GM18505 (cell line): ENCODE measurements at regions not wholly inside any gene's neighbourhood (a gene's known extent, or its start where the extent isn't known, plus 50 kb on each side); places are given as distances from the start of the nearest gene placed in this dataset.

Experiments used
- ATAC-seq: cut with Tn5 transposase; IDR thresholded peaks from one replicate; pipeline ENCODE4 v1.9.1; 2021; ENCODE audit not compliant: unreplicated experiment
- POLR2A ChIP-seq: IDR thresholded peaks from 4 replicates; pipeline ENCODE4 v1.6.1; 2011; ENCODE audit warnings: borderline replicate concordance; ENCODE audit not compliant: insufficient read depth, insufficient read length; ENCODE audit errors: extremely low read depth

- ATAC-seq, result no peak
- no peak for TF ChIP-seq POLR2A
Observed at GRCh38 chr7:118053353-118053752, 130.6 kb upstream of the LSM8 start.

- no peak for ATAC-seq
- TF ChIP-seq POLR2A, result no peak
Observed at GRCh38 chr7:118054529-118054928, 129.4 kb upstream of the LSM8 start.

GRCh38 chr7:118055647-118056046, 128.3 kb upstream of the LSM8 start:
- ATAC-seq, result no peak
- TF ChIP-seq POLR2A, result no peak

GRCh38 chr7:118057404-118057803, 126.6 kb upstream of the LSM8 start:
- no peak for ATAC-seq

GRCh38 chr7:118059209-118059608, 124.8 kb upstream of the LSM8 start:
- ATAC-seq, result no peak
- no peak for TF ChIP-seq POLR2A

More at GRCh38 chr7:118057404-118057803, 126.6 kb upstream of the LSM8 start:
- no peak for TF ChIP-seq POLR2A

GRCh38 chr7:118060692-118061091, 123.3 kb upstream of the LSM8 start:
- TF ChIP-seq POLR2A, result no peak
- ATAC-seq, result no peak

- no peak for ATAC-seq
- TF ChIP-seq POLR2A, result no peak
Observed at GRCh38 chr7:118061386-118061785, 122.6 kb upstream of the LSM8 start.

- ATAC-seq, result no peak
- TF ChIP-seq POLR2A, result no peak
Observed at GRCh38 chr7:118072893-118073674, 110.9 kb upstream of the LSM8 start.

- TF ChIP-seq POLR2A, result no peak
- ATAC-seq, result no peak
Observed at GRCh38 chr7:118075936-118076335, 108.0 kb upstream of the LSM8 start.

- ATAC-seq, result no peak
- no peak for TF ChIP-seq POLR2A
Observed at GRCh38 chr7:118076564-118076963, 107.4 kb upstream of the LSM8 start.

GRCh38 chr7:118078015-118078414, 105.9 kb upstream of the LSM8 start:
- ATAC-seq, result no peak
- TF ChIP-seq POLR2A, result no peak

GRCh38 chr7:118079369-118079768, 104.6 kb upstream of the LSM8 start:
- no peak for TF ChIP-seq POLR2A
- no peak for ATAC-seq

- TF ChIP-seq POLR2A, result no peak
- ATAC-seq, result peak; percentile 95
Observed at GRCh38 chr7:118080947-118081346, 103.0 kb upstream of the LSM8 start.

GRCh38 chr7:118082506-118082905, 101.5 kb upstream of the LSM8 start:
- TF ChIP-seq POLR2A, result no peak
- no peak for ATAC-seq
